Motor neuron (in vitro differentiated cells): ENCODE measurements at regions not wholly inside any gene's neighbourhood (a gene's known extent, or its start where the extent isn't known, plus 50 kb on each side); places are given as distances from the start of the nearest gene placed in this dataset.

Experiments used
- ATAC-seq, 8 experiments: fragments of 200-7000 bp; cut with Tn5 transposase; replicated peaks in 6 of 8; 2 replicates each; pipeline ENCODE4 v1.8.0; 2021; ENCODE audit warnings: mild to moderate bottlenecking in 8 of 8, moderate library complexity in 8 of 8
- H3K27ac ChIP-seq, 2 donors: fragments of 250-450 bp; sonication (Bioruptor Pico); 2 replicates each; pipeline ENCODE4 v1.9.0; 2021; ENCODE audit warnings: antibody characterized with exemption in 2 of 2, mild to moderate bottlenecking in 2 of 2, moderate library complexity in 1 of 2
- H3K4me1 ChIP-seq, 2 donors: fragments of 250-450 bp; sonication (Bioruptor Pico); replicated peaks in 1 of 2; 2 replicates each; pipeline ENCODE4 v1.6.1; 2021; ENCODE audit warnings: antibody characterized with exemption in 2 of 2, mild to moderate bottlenecking in 2 of 2, moderate library complexity in 1 of 2
- H3K4me3 ChIP-seq, 5 donors: fragments of 250-450 bp; sonication (Bioruptor Pico); 2 replicates each; pipeline ENCODE4 v1.9.0; 2021; ENCODE audit warnings: antibody characterized with exemption in 5 of 5, mild to moderate bottlenecking in 5 of 5, moderate library complexity in 4 of 5
- WGBS, 10 experiments: fragments of 450-650 bp; shearing (Covaris generic); methylation state at CpG; one replicate each; pipeline ENCODE4 v1.0.0; 2022; 5-methylcytosine and 5-hydroxymethylcytosine counted together
- in situ Hi-C, 9 experiments: fragments of 400-800 bp; cut with MboI; loops; one replicate each; pipeline ENCODE4 v1.15.0; 2021; ENCODE audit warnings: low sequenced_read_pairs in 9 of 9, low pct_unique_long_range_greater_than_20kb in 2 of 9; ENCODE audit not compliant: unreplicated experiment in 9 of 9

GRCh38 chr5:8598356-8598755 is 729.4 kb downstream of the MTRR start:
- Histone ChIP-seq H3K4me3 (no peak overlapping the region), H3K4me1 (peaks cover 0 to 2% of the 10 kb centered on the region in 2 donors), H3K27ac (no peak overlapping the region)
- 20 to 100% (median 80%) methylated on average over 1 to 3 of the region's 3 CpGs; no CpG with 5 or more reads in 3 of the 10 experiments for WGBS, 10 experiments
- peak in 3 of 8 experiments; percentile 17 to 37 (median 23) for ATAC-seq
- in situ Hi-C loops: no loop called here

- Histone ChIP-seq H3K27ac (no peak overlapping the region), H3K4me3 (no peak overlapping the region), H3K4me1 (peaks cover 0 to 2% of the 10 kb centered on the region in 2 donors)
- in situ Hi-C loops: no loop called here
- peak in 1 of 8 experiments; percentile 39 for ATAC-seq
- 0 to 100% (median 86%) methylated on average over 1 to 2 of the region's 2 CpGs; no CpG with 5 or more reads in 3 of the 10 experiments for WGBS, 10 experiments
These were observed 730.0 kb downstream of the MTRR start for GRCh38 chr5:8598996-8599395.

- ATAC-seq: peak in 1 of 8 experiments; percentile 21
- no peak overlapping the region for H3K4me3 ChIP-seq
- H3K27ac ChIP-seq: no peak overlapping the region
- peaks cover 0 to 2% of the 10 kb centered on the region in 2 donors for H3K4me1 ChIP-seq
- in situ Hi-C loops: no loop called here
These were observed 731.9 kb downstream of the MTRR start for GRCh38 chr5:8600843-8601242.

- in situ Hi-C loops: no loop called here
These were observed 732.9 kb downstream of the MTRR start for GRCh38 chr5:8601831-8602354.

GRCh38 chr5:8606231-8606630 is 737.3 kb downstream of the MTRR start:
- ATAC-seq: no peak
- H3K4me1 ChIP-seq: no peaks in the 10 kb centered on the region
- in situ Hi-C loops: no loop called here
- H3K4me3 ChIP-seq: no peak overlapping the region
- H3K27ac ChIP-seq: no peak overlapping the region

More at GRCh38 chr5:8601831-8602354, 732.9 kb downstream of the MTRR start:
- Histone ChIP-seq H3K27ac (no peak overlapping the region), H3K4me1 (peaks cover 0 to 2% of the 10 kb centered on the region in 2 donors), H3K4me3 (no peak overlapping the region)
- peak in 2 of 8 experiments; percentile 30 to 43 for ATAC-seq
- 51 to 96% (median 90%) methylated on average over 2 to 8 of the region's 8 CpGs; no CpG with 5 or more reads in 2 of the 10 experiments for WGBS, 10 experiments

GRCh38 chr5:8611067-8611466 is 742.1 kb downstream of the MTRR start:
- no peak for ATAC-seq
- in situ Hi-C loops: no loop called here
- 44 to 96% (median 92%) methylated on average over 2 to 3 of the region's 3 CpGs; no CpG with 5 or more reads in 1 of the 10 experiments for WGBS, 10 experiments
- Histone ChIP-seq H3K4me3 (no peak overlapping the region), H3K27ac (no peak overlapping the region), H3K4me1 (no peaks in the 10 kb centered on the region)

- H3K27ac ChIP-seq: no peak overlapping the region
- in situ Hi-C loops: no loop called here
- 40 to 100% (median 79%) methylated on average over 1 to 3 of the region's 4 CpGs; no CpG with 5 or more reads in 6 of the 10 experiments for WGBS, 10 experiments
- no peaks in the 10 kb centered on the region for H3K4me1 ChIP-seq
- ATAC-seq: no peak
- H3K4me3 ChIP-seq: no peak overlapping the region
These were observed 744.2 kb downstream of the MTRR start for GRCh38 chr5:8613078-8613685.

GRCh38 chr5:8615142-8615858 is 746.4 kb downstream of the MTRR start:
- in situ Hi-C loops: no loop called here
- WGBS, 10 experiments: 79 to 100% (median 92%) methylated on average over 1 to 7 of the region's 7 CpGs
- Histone ChIP-seq H3K27ac (no peak overlapping the region), H3K4me3 (no peak overlapping the region), H3K4me1 (no peaks in the 10 kb centered on the region)
- ATAC-seq: no peak

GRCh38 chr5:8628521-8628920 is 759.6 kb downstream of the MTRR start:
- Histone ChIP-seq H3K27ac (no peak overlapping the region), H3K4me3 (no peak overlapping the region), H3K4me1 (no peaks in the 10 kb centered on the region)
- 20 to 100% (median 90%) methylated on average over 1 to 5 of the region's 5 CpGs; no CpG with 5 or more reads in 1 of the 10 experiments for WGBS, 10 experiments
- no peak for ATAC-seq
- in situ Hi-C loops: no loop called here

GRCh38 chr5:8633259-8633658 is 764.3 kb downstream of the MTRR start:
- in situ Hi-C loops: no loop called here
- Histone ChIP-seq H3K27ac (no peak overlapping the region), H3K4me3 (no peak overlapping the region), H3K4me1 (no peaks in the 10 kb centered on the region)
- peak in 3 of 8 experiments; percentile 27 to 40 (median 38) for ATAC-seq
- WGBS, 10 experiments: 6 to 100% (median 80%) methylated on average over 1 to 2 of the region's 2 CpGs; no CpG with 5 or more reads in 3 of the 10 experiments

- H3K27ac ChIP-seq: no peak overlapping the region
- no peak overlapping the region for H3K4me3 ChIP-seq
- ATAC-seq: peak in 2 of 8 experiments; percentile 68 to 75
- H3K4me1 ChIP-seq: no peaks in the 10 kb centered on the region
- WGBS, 10 experiments: 0 to 36% (median 10%) methylated on average over 1 to 2 of the region's 2 CpGs; no CpG with 5 or more reads in 1 of the 10 experiments
- in situ Hi-C loops: no loop called here
These were observed 764.7 kb downstream of the MTRR start for GRCh38 chr5:8633696-8634095.

GRCh38 chr5:8634219-8634618 is 765.3 kb downstream of the MTRR start:
- ATAC-seq: no peak
- 10 to 100% (median 55%) methylated on average over 1 to 2 of the region's 2 CpGs for WGBS, 10 experiments
- in situ Hi-C loops: no loop called here
- Histone ChIP-seq H3K27ac (no peak overlapping the region), H3K4me3 (no peak overlapping the region), H3K4me1 (no peaks in the 10 kb centered on the region)

GRCh38 chr5:8641786-8642505 is 773.0 kb downstream of the MTRR start:
- 38 to 90% (median 73%) methylated on average over 1 to 7 of the region's 7 CpGs; no CpG with 5 or more reads in 1 of the 10 experiments for WGBS, 10 experiments

More at GRCh38 chr5:8641786-8642505, 773.0 kb downstream of the MTRR start:
- Histone ChIP-seq H3K27ac (no peak overlapping the region), H3K4me1 (no peaks in the 10 kb centered on the region), H3K4me3 (no peak overlapping the region)
- in situ Hi-C loops: no loop called here
- no peak for ATAC-seq
